ENCODE measurements at regions not wholly inside any gene's neighbourhood (a gene's known extent, or its start where the extent isn't known, plus 50 kb on each side); places are given as distances from the start of the nearest gene placed in this dataset.

DNA sequence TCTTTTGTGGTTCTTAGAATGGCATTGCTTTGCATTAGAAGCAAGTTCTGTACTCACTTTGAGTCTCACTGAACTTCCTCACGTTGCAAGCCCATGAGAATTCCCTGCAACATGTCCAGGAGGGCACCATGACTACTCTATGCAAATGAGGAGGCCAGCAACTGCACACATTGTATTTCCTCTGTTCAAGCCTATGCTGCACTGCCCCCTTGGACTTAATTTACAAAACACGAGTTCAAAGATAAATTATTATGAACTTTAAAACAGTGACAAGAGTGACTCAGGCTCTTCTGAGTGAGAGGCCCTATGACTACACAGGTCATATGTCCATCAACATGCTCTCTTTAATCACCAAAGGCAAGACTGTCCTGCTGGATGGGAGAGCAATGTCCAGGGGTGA, 484.2 kb upstream of the ATP11B start:
- Histone ChIP-seq H3K9me3 (replicated peaks; ENCODE audit: control insufficient read depth, insufficient read depth, low read length) (no peaks in the 10 kb centered on the region), H3K27me3 (ENCODE audit: control insufficient read depth in 2 of 2, insufficient read depth in 2 of 2, low read length in 2 of 2) (no peaks in the 10 kb centered on the region), H3K4me2 (ENCODE audit: insufficient read depth, low read length) (no peak overlapping the region), H2AFZ (ENCODE audit: low read depth, low read length) (no peak overlapping the region), H3K9me1 (replicated peaks; ENCODE audit: control insufficient read depth, extremely low read depth, insufficient read depth, low read length) (no peaks in the 10 kb centered on the region), H3K9ac (replicated peaks; ENCODE audit: extremely low read depth, insufficient read depth, low read length) (no peak overlapping the region), H3K36me3 (ENCODE audit: control insufficient read depth in 2 of 2, extremely low read depth in 1 of 2, insufficient read depth in 2 of 2, low read length in 2 of 2) (no peaks in the 10 kb centered on the region), H3K27ac (ENCODE audit: insufficient read depth, low read depth, low read length) (no peak overlapping the region), H3K79me2 (ENCODE audit: control insufficient read depth, insufficient read depth, low read length) (no peaks in the 10 kb centered on the region), H4K20me1 (replicated peaks; ENCODE audit: control insufficient read depth, extremely low read depth, insufficient read depth, low read length) (no peaks in the 10 kb centered on the region), H3K4me1 (ENCODE audit: control insufficient read depth, extremely low read depth, insufficient read depth, low read length) (no peaks in the 10 kb centered on the region), H3K4me3 (replicated peaks in 1 of 3; ENCODE audit: insufficient read depth in 1 of 3, low read depth in 1 of 3, low read length in 3 of 3) (no peak overlapping the region)
- CTCF ChIA-PET = no interaction called here
- FAIRE-seq = no peak
- dilution Hi-C loops (cut with MboI; ENCODE audit: extremely low pct_ligation_motif_present, low sequenced_read_pairs) (no loop called here), intact Hi-C loops (cut with micrococcal nuclease) (no loop called here)
- TF ChIP-seq FOS (IDR thresholded peaks at IDR 0.05; ENCODE audit: borderline replicate concordance, insufficient read depth, low read length) = no peak
- TF ChIP-seq, protein P1, sequence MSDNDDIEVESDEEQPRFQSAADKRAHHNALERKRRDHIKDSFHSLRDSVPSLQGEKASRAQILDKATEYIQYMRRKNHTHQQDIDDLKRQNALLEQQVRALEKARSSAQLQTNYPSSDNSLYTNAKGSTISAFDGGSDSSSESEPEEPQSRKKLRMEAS (IDR thresholded peaks at IDR 0.05; ENCODE audit: insufficient read depth, insufficient read length) = no peak
- TF ChIP-seq EZH2 (IDR thresholded peaks at IDR 0.05; ENCODE audit: borderline replicate concordance, low read depth, low read length, severe bottlenecking) = no peak
- TF ChIP-seq MYC (IDR thresholded peaks at IDR 0.05; ENCODE audit: low read depth, low read length) = no peak
- TF ChIP-seq POLR2A (IDR thresholded peaks at IDR 0.05; ENCODE audit: low read depth, low read length) = no peak
- TF ChIP-seq CTCF (IDR thresholded peaks at IDR 0.05; ENCODE audit: extremely low read depth in 1 of 2, insufficient read depth in 1 of 2, low read depth in 1 of 2, low read length in 2 of 2) = no peak
- TF ChIP-seq POLR2AphosphoS5 (IDR thresholded peaks at IDR 0.05; ENCODE audit: insufficient read depth, low read depth, low read length) = no peak
- no peak for TF ChIP-seq JUN (IDR thresholded peaks at IDR 0.05; ENCODE audit: borderline replicate concordance, insufficient read depth, insufficient read length, low read depth)
- TF ChIP-seq GATA2 (IDR thresholded peaks at IDR 0.05; ENCODE audit: insufficient read depth, insufficient read length, low read depth, low read length) = no peak
- DNase-seq (ENCODE audit: low read depth, low spot score) = no peak
- BruUV-seq (replicated peaks) = no TSS peak
- POLR2A ChIA-PET = no interaction called here
